H1 (cell line): ENCODE measurements at regions not wholly inside any gene's neighbourhood (a gene's known extent, or its start where the extent isn't known, plus 50 kb on each side); places are given as distances from the start of the nearest gene placed in this dataset.

Experiments used
- CTCF ChIA-PET: fragments of 300-600 bp; sonication (Branson Sonifier 250); formaldehyde crosslinking; loops from one replicate; lab custom pipeline; 2021; ENCODE audit not compliant: partially characterized antibody; lab: Charles Lee
- POLR2A ChIA-PET: fragments of 300-600 bp; sonication (Branson Sonifier 250); formaldehyde crosslinking; loops from one replicate; lab custom pipeline; 2021; ENCODE audit warnings: inconsistent platforms; ENCODE audit not compliant: partially characterized antibody; lab: Charles Lee
- DNase-seq, 2 experiments: peaks; one replicate each; pipeline versions ENCODE4 v3.0.0 to v3.0.0-alpha.2; 2010 to 2022; ENCODE audit warnings: low spot score in 2 of 2, low read depth in 1 of 2, mixed read lengths in 1 of 2
- FAIRE-seq: peaks from 2 replicates; lab custom pipeline; 2011; peaks lifted over from hg19 to GRCh38; lab: Jason Lieb, UNC
- H2AFZ ChIP-seq: 2 replicates; pipeline ENCODE4 v1.8.1; 2012; ENCODE audit warnings: low read length, inconsistent platforms
- H2AK5ac ChIP-seq: 2 replicates; pipeline ENCODE4 v1.6.1; 2013; ENCODE audit warnings: low read depth, low read length
- H2BK120ac ChIP-seq: replicated peaks from 2 replicates; pipeline ENCODE3; 2013; ENCODE audit warnings: low read depth, low read length, inconsistent platforms
- H2BK12ac ChIP-seq: 2 replicates; pipeline ENCODE4 v1.6.1; 2013; ENCODE audit warnings: low read depth, low read length
- H2BK15ac ChIP-seq: 2 replicates; pipeline ENCODE4 v1.6.1; 2013; ENCODE audit warnings: low read length
- H2BK20ac ChIP-seq: 2 replicates; pipeline ENCODE4 v1.6.1; 2013; ENCODE audit warnings: low read length
- H2BK5ac ChIP-seq: 2 replicates; pipeline ENCODE4 v1.6.1; 2013; ENCODE audit warnings: low read depth, low read length
- H3K14ac ChIP-seq: 2 replicates; pipeline ENCODE4 v1.6.1; 2013; ENCODE audit warnings: inconsistent platforms; ENCODE audit not compliant: insufficient read length
- H3K18ac ChIP-seq: 2 replicates; pipeline ENCODE4 v1.6.1; 2013; ENCODE audit warnings: low read length; ENCODE audit errors: extremely low read depth
- H3K23ac ChIP-seq: 2 replicates; pipeline ENCODE4 v1.6.1; 2013; ENCODE audit warnings: inconsistent platforms; ENCODE audit not compliant: insufficient read length
- H3K23me2 ChIP-seq: 2 replicates; pipeline ENCODE4 v1.6.1; 2013; ENCODE audit warnings: low read depth, low read length
- H3K27ac ChIP-seq: 2 replicates; pipeline ENCODE4 v1.6.1; 2011; ENCODE audit warnings: low read depth, low read length, inconsistent platforms
- H3K27me3 ChIP-seq, 4 experiments: replicated peaks in 1 of 4; 1 replicate in 1 of 4; 2 replicates in 3 of 4; pipeline versions ENCODE4 v1.6.1 to v1.8.1; 2011 to 2013; ENCODE audit warnings: low read length in 3 of 4, mild to moderate bottlenecking in 3 of 4, inconsistent platforms in 2 of 4, mixed read lengths in 2 of 4, moderate library complexity in 1 of 4; ENCODE audit not compliant: control insufficient read depth in 3 of 4, insufficient read depth in 3 of 4; ENCODE audit errors: extremely low read depth in 1 of 4
- H3K36me3 ChIP-seq, 4 experiments: 2 replicates each; pipeline versions ENCODE4 v1.6.1 to v1.8.1; 2011 to 2013; ENCODE audit warnings: mild to moderate bottlenecking in 4 of 4, low read length in 3 of 4, moderate library complexity in 2 of 4, control low read depth in 1 of 4, inconsistent platforms in 1 of 4; ENCODE audit not compliant: insufficient read depth in 4 of 4, control insufficient read depth in 2 of 4
- H3K4ac ChIP-seq: replicated peaks from 2 replicates; pipeline ENCODE3; 2013; ENCODE audit warnings: low read length, low read depth, mixed read lengths, inconsistent platforms; ENCODE audit not compliant: insufficient read length
- H3K4me1 ChIP-seq, 4 experiments: replicated peaks in 1 of 4; 1 replicate in 1 of 4; 2 replicates in 3 of 4; pipeline versions ENCODE4 v1.6.1 to v1.8.1; 2011 to 2013; ENCODE audit warnings: low read length in 3 of 4, inconsistent platforms in 2 of 4, mixed read lengths in 1 of 4; ENCODE audit not compliant: insufficient read depth in 4 of 4, control insufficient read depth in 3 of 4
- H3K4me2 ChIP-seq, 2 experiments: 2 replicates each; pipeline versions ENCODE4 v1.6.1 to v1.8.1; 2011 to 2013; ENCODE audit warnings: low read depth in 2 of 2, low read length in 2 of 2, control low read depth in 1 of 2, inconsistent platforms in 1 of 2, mild to moderate bottlenecking in 1 of 2; ENCODE audit not compliant: insufficient read depth in 1 of 2
- H3K4me3 ChIP-seq, 4 experiments: fragments of 200-600, 300-600 bp in 1 of 4; sonication (generic), shearing (Covaris generic), sonication (Bioruptor Twin) in 1 of 4; 2 replicates each; pipeline versions ENCODE4 v1.5.1 to v1.8.1; 2011 to 2016; ENCODE audit warnings: low read length in 4 of 4, low read depth in 3 of 4, control low read depth in 2 of 4, inconsistent platforms in 2 of 4, mild to moderate bottlenecking in 2 of 4, mixed read lengths in 1 of 4, moderate library complexity in 1 of 4; ENCODE audit not compliant: insufficient read depth in 2 of 4; ENCODE audit errors: extremely low read depth in 1 of 4
- H3K56ac ChIP-seq: replicated peaks from 2 replicates; pipeline ENCODE3; 2013; ENCODE audit warnings: low read depth, mild to moderate bottlenecking, mixed read lengths, low read length, inconsistent platforms; ENCODE audit not compliant: insufficient read length
- H3K79me1 ChIP-seq: 2 replicates; pipeline ENCODE4 v1.6.1; 2013; ENCODE audit warnings: low read depth, low read length, control low read depth
- H3K79me2 ChIP-seq, 2 experiments: 2 replicates each; pipeline versions ENCODE4 v1.6.1 to v1.8.1; 2012 to 2013; ENCODE audit warnings: low read length in 2 of 2, mild to moderate bottlenecking in 2 of 2, inconsistent platforms in 1 of 2; ENCODE audit not compliant: insufficient read depth in 2 of 2, control insufficient read depth in 1 of 2
- H3K9ac ChIP-seq, 4 experiments: replicated peaks in 1 of 4; 1 replicate in 1 of 4; 2 replicates in 3 of 4; pipeline versions ENCODE4 v1.6.1 to v1.8.1; 2011 to 2013; ENCODE audit warnings: low read depth in 3 of 4, low read length in 3 of 4, control low read depth in 2 of 4, mild to moderate bottlenecking in 2 of 4, moderate library complexity in 2 of 4, inconsistent platforms in 1 of 4; ENCODE audit errors: extremely low read depth in 1 of 4
- H3K9me3 ChIP-seq, 2 experiments: 2 replicates each; pipeline versions ENCODE4 v1.6.1 to v1.8.1; 2012 to 2013; ENCODE audit warnings: mild to moderate bottlenecking in 2 of 2, moderate library complexity in 2 of 2, control low read depth in 1 of 2, inconsistent platforms in 1 of 2, low read depth in 1 of 2, low read length in 1 of 2, mixed read lengths in 1 of 2; ENCODE audit not compliant: insufficient read depth in 2 of 2
- H4K20me1 ChIP-seq, 2 experiments: replicated peaks in 1 of 2; 2 replicates each; pipeline versions ENCODE3 to v1.8.1; 2011 to 2013; ENCODE audit warnings: inconsistent platforms in 2 of 2, low read length in 2 of 2, mild to moderate bottlenecking in 1 of 2; ENCODE audit not compliant: insufficient read depth in 2 of 2, control insufficient read depth in 1 of 2
- H4K5ac ChIP-seq: 2 replicates; pipeline ENCODE4 v1.6.1; 2013; ENCODE audit warnings: low read length, low read depth, mixed read lengths, inconsistent platforms; ENCODE audit not compliant: insufficient read length
- H4K8ac ChIP-seq: 2 replicates; pipeline ENCODE4 v1.8.0; 2013; ENCODE audit warnings: mild to moderate bottlenecking, moderate library complexity, low read length, inconsistent platforms; ENCODE audit not compliant: insufficient read depth; ENCODE audit errors: extremely low read depth
- H4K91ac ChIP-seq: replicated peaks from 2 replicates; pipeline ENCODE3; 2013; ENCODE audit warnings: low read length, mixed read lengths, inconsistent platforms; ENCODE audit not compliant: insufficient read length
- BACH1 ChIP-seq: IDR thresholded peaks from 2 replicates; pipeline ENCODE4 v1.6.1; 2012; ENCODE audit warnings: low read length, improper control_type of control experiment
- GABPA ChIP-seq: IDR thresholded peaks from 2 replicates; pipeline ENCODE4 v1.6.1; 2011; ENCODE audit warnings: mild to moderate bottlenecking, low read length, moderate library complexity, borderline replicate concordance; ENCODE audit not compliant: insufficient read depth
- HDAC2 ChIP-seq, 2 experiments: fragments of 300-600 bp in 1 of 2; sonication (generic) in 1 of 2; IDR thresholded peaks; 2 replicates each; pipeline ENCODE4 v1.6.1; 2011 to 2012; ENCODE audit warnings: low read depth in 2 of 2, low read length in 2 of 2, mild to moderate bottlenecking in 2 of 2, moderate library complexity in 2 of 2, borderline replicate concordance in 1 of 2, inconsistent platforms in 1 of 2
- POLR2A ChIP-seq, 2 experiments: IDR thresholded peaks; 1 replicate in 1 of 2; 2 replicates in 1 of 2; pipeline ENCODE4 v1.6.1; 2011; ENCODE audit warnings: low read depth in 2 of 2, low read length in 2 of 2, mild to moderate bottlenecking in 2 of 2; ENCODE audit errors: control extremely low read depth in 1 of 2
- RFX5 ChIP-seq: IDR thresholded peaks from 2 replicates; pipeline ENCODE4 v1.6.1; 2011; ENCODE audit warnings: low read depth, low read length, improper control_type of control experiment, borderline replicate concordance
- RNF2 ChIP-seq: fragments of 200-900, 300-1000 bp; sonication (generic); IDR thresholded peaks from 2 replicates; pipeline ENCODE4 v1.7.1; 2016; ENCODE audit warnings: borderline replicate concordance, low read depth, mild to moderate bottlenecking, antibody characterized with exemption, low read length; ENCODE audit not compliant: poor library complexity, severe bottlenecking; ENCODE audit errors: missing control alignments
- SP4 ChIP-seq: IDR thresholded peaks from 2 replicates; pipeline ENCODE4 v1.6.1; 2012; ENCODE audit warnings: low read length, inconsistent platforms
- TBP ChIP-seq: IDR thresholded peaks from 2 replicates; pipeline ENCODE4 v1.6.1; 2011; ENCODE audit warnings: low read depth, low read length, improper control_type of control experiment
- WGBS, 2 experiments: shearing (Covaris generic) in 1 of 2; methylation state at CpG; one replicate each; pipeline versions ENCODE4 v1.1.6 to v1.1.7; 2013 to 2015; ENCODE audit warnings: low lambda C conversion rate in 2 of 2, mixed read lengths in 2 of 2, inconsistent platforms in 1 of 2, low coverage in 1 of 2, missing lambda C conversion rate in 1 of 2; ENCODE audit not compliant: insufficient replicate concordance in 2 of 2, insufficient coverage in 1 of 2, insufficient read length in 1 of 2; ENCODE audit errors: extremely low coverage in 1 of 2, missing lambda C conversion rate in 1 of 2; 5-methylcytosine and 5-hydroxymethylcytosine counted together

DNA sequence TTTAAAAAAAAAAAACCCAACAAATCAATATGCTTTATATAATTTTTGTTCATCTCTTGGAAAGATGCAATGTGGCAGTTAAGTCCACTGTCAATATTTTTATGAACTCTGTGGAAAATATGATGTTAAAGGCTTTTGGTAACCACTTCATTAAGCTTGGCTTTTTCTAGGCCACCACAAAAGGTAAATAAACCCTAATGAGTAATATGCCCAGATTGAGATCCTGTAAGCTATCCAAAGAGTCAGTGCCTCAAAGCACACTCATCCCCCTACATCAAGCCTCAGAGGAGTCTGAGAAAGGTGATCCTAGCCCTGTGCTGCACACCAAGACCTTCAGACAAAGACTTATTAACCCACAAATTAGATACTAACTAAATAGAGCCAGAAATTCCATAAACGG is 121.1 kb downstream of the CDC5L start:
- no peak overlapping the region for H4K91ac ChIP-seq
- no peak for FAIRE-seq
- POLR2A ChIA-PET = interaction anchor here (1.2 kb wide), 1 partner anchor 10 kb away, joined by 3 read pairs; no protein-coding TSS in a partner anchor
- TF ChIP-seq RFX5 = no peak
- TF ChIP-seq SP4 = no peak
- no peak for TF ChIP-seq BACH1
- no peak for TF ChIP-seq GABPA
- TF ChIP-seq RNF2 = no peak
- TF ChIP-seq POLR2A (IDR thresholded peaks at IDR 0.05; ENCODE audit: control extremely low read depth in 1 of 2, low read depth in 2 of 2, low read length in 2 of 2) = no peak
- no peak for TF ChIP-seq TBP
- TF ChIP-seq HDAC2 (IDR thresholded peaks at IDR 0.05; ENCODE audit: borderline replicate concordance in 1 of 2, low read depth in 2 of 2, low read length in 2 of 2) = no peak

More for the DNA sequence above, 121.1 kb downstream of the CDC5L start:
- CTCF ChIA-PET = interaction anchor here (0.6 to 2.9 kb wide), 5 partner anchors 8 to 1440 kb away, joined by 3 to 20 read pairs (median 3); no protein-coding TSS in a partner anchor
- H3K23ac ChIP-seq = no peak overlapping the region
- no peak overlapping the region for H2BK120ac ChIP-seq
- WGBS, 2 experiments = 100% methylated on average over 1 of the region's 1 CpG; no CpG with 5 or more reads in 1 of the 2 experiments
- H3K36me3 ChIP-seq = no peaks in the 10 kb centered on the region
- no peak overlapping the region for H3K14ac ChIP-seq
- no peak overlapping the region for H4K5ac ChIP-seq
- no peak overlapping the region for H2AK5ac ChIP-seq
- H3K56ac ChIP-seq = no peak overlapping the region
- H3K79me2 ChIP-seq = no peaks in the 10 kb centered on the region
- H3K4ac ChIP-seq = no peak overlapping the region
- no peak overlapping the region for H3K27ac ChIP-seq
- no peak overlapping the region for H3K9ac ChIP-seq
- no peaks in the 10 kb centered on the region for H3K27me3 ChIP-seq
- H4K20me1 ChIP-seq = no peaks in the 10 kb centered on the region
- no peak overlapping the region for H2BK15ac ChIP-seq
- no peaks in the 10 kb centered on the region; the same call in 1 of the 2 replicates for H3K23me2 ChIP-seq
- H3K9me3 ChIP-seq = no peaks in the 10 kb centered on the region
- no peak overlapping the region for H2AFZ ChIP-seq
- no peak overlapping the region for H3K4me3 ChIP-seq
- no peak overlapping the region for H3K4me2 ChIP-seq
- no peaks in the 10 kb centered on the region for H3K4me1 ChIP-seq
- no peaks in the 10 kb centered on the region for H3K79me1 ChIP-seq
- H2BK20ac ChIP-seq = no peak overlapping the region
- no peak overlapping the region for H2BK5ac ChIP-seq
- no peak for DNase-seq
- no peak overlapping the region for H4K8ac ChIP-seq
- H3K18ac ChIP-seq = no peak overlapping the region
- no peak overlapping the region for H2BK12ac ChIP-seq
